ENCODE measurements at regions not wholly inside any gene's neighbourhood (a gene's known extent, or its start where the extent isn't known, plus 50 kb on each side); places are given as distances from the start of the nearest gene placed in this dataset.

DNA sequence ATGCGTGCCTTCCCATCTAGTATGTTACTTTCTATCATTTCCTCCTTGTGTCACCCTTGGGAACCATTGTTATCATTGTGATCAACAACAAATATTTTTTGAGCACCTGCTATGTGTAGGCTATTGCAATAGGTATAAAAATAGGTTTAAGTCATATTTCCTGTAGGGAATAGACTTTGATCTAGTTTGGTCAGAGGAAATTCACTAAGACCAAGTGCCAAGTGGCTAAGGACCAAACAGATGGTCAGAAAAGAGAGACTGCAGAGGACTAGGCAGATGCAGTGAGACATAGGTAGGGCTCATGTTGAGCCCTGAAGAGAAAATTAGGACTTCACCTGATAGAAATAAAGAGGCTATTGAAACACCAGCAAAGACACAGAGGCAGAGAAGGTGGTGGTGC lies 430.0 kb upstream of the ADAMTSL1 start:
- no peak overlapping the region for H3K23ac ChIP-seq (ENCODE audit: insufficient read length, low read depth, low read length)
- no CpG with 5 or more reads among the region's 1 CpG for WGBS (ENCODE audit: extremely low coverage, insufficient read length, low lambda C conversion rate)
- H3K27me3 ChIP-seq (ENCODE audit: insufficient read depth, low read length) = no peaks in the 10 kb centered on the region

More for the DNA sequence above, 430.0 kb upstream of the ADAMTSL1 start:
- no peak overlapping the region for H3K4me2 ChIP-seq (ENCODE audit: insufficient read depth, insufficient read length, low read length)
- no peak for DNase-seq
- H3K9me3 Mint-ChIP-seq = no peaks in the 10 kb centered on the region; a peak in 1 of 5 replicates
- H3K4me1 ChIP-seq (ENCODE audit: insufficient read depth, low read length) = no peaks in the 10 kb centered on the region
- no peak overlapping the region for H2BK12ac ChIP-seq (ENCODE audit: insufficient read length, low read depth, low read length)
- no peak overlapping the region for H3K9ac ChIP-seq (ENCODE audit: extremely low read depth, insufficient read length, low read length)
- H2BK120ac ChIP-seq (ENCODE audit: low read depth, low read length, poor library complexity, severe bottlenecking) = no peak overlapping the region
- no peaks in the 10 kb centered on the region for H3K9me3 ChIP-seq (ENCODE audit: control insufficient read depth, low read depth, low read length)
- no peak overlapping the region for H3K56ac ChIP-seq (ENCODE audit: insufficient read length, low read depth, low read length)
- H3K27me3 Mint-ChIP-seq (ENCODE audit: low read depth) = no peaks in the 10 kb centered on the region
- no peaks in the 10 kb centered on the region for H3K36me3 Mint-ChIP-seq (ENCODE audit: insufficient read depth in 1 of 3, low read depth in 3 of 3)
- H3K79me1 ChIP-seq (ENCODE audit: insufficient read depth, low read depth, low read length, poor library complexity, severe bottlenecking) = no peaks in the 10 kb centered on the region
- no peak overlapping the region for H2AFZ ChIP-seq (ENCODE audit: low read length)
- no peak overlapping the region for H4K91ac ChIP-seq (ENCODE audit: insufficient read length, low read depth, low read length)
- H2AK5ac ChIP-seq (ENCODE audit: insufficient read length, low read length) = no peak overlapping the region
- no peaks in the 10 kb centered on the region for H4K20me1 ChIP-seq (ENCODE audit: control insufficient read depth, insufficient read depth, insufficient read length)
- H2BK20ac ChIP-seq (ENCODE audit: low read depth, low read length, poor library complexity, severe bottlenecking) = no peak overlapping the region
- no peak overlapping the region for H3K14ac ChIP-seq (ENCODE audit: insufficient read depth, low read length)
- H3K27ac ChIP-seq (ENCODE audit: insufficient read length, low read depth, low read length) = no peak overlapping the region
- no peak overlapping the region for H2BK5ac ChIP-seq (ENCODE audit: insufficient read length, low read length)
- TF ChIP-seq, protein P1, sequence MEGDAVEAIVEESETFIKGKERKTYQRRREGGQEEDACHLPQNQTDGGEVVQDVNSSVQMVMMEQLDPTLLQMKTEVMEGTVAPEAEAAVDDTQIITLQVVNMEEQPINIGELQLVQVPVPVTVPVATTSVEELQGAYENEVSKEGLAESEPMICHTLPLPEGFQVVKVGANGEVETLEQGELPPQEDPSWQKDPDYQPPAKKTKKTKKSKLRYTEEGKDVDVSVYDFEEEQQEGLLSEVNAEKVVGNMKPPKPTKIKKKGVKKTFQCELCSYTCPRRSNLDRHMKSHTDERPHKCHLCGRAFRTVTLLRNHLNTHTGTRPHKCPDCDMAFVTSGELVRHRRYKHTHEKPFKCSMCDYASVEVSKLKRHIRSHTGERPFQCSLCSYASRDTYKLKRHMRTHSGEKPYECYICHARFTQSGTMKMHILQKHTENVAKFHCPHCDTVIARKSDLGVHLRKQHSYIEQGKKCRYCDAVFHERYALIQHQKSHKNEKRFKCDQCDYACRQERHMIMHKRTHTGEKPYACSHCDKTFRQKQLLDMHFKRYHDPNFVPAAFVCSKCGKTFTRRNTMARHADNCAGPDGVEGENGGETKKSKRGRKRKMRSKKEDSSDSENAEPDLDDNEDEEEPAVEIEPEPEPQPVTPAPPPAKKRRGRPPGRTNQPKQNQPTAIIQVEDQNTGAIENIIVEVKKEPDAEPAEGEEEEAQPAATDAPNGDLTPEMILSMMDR (conservative IDR thresholded peaks at IDR 0.05) = no peak
- no peak overlapping the region for H3K4me3 Mint-ChIP-seq
- H3K4me1 Mint-ChIP-seq = no peaks in the 10 kb centered on the region
- no peak overlapping the region for H3T11ph ChIP-seq (ENCODE audit: low read length)
- H4K8ac ChIP-seq (replicated peaks; ENCODE audit: insufficient read length, low read depth, low read length) = no peak overlapping the region
- no peaks in the 10 kb centered on the region for H3K79me2 ChIP-seq (ENCODE audit: insufficient read depth, low read length)
- H2BK15ac ChIP-seq (ENCODE audit: low read depth, low read length) = no peak overlapping the region
- H4K5ac ChIP-seq (ENCODE audit: insufficient read length, low read depth, low read length) = no peak overlapping the region
- no peak overlapping the region for H3K27ac Mint-ChIP-seq
- no peak overlapping the region for H3K18ac ChIP-seq (ENCODE audit: insufficient read length, low read depth, low read length)
- H3K23me2 ChIP-seq (ENCODE audit: insufficient read length, low read depth, low read length, poor library complexity, severe bottlenecking) = no peaks in the 10 kb centered on the region
- no peak overlapping the region for H3K4ac ChIP-seq (ENCODE audit: low read depth, low read length)
